IMR-90 (cell line): ENCODE measurements at regions not wholly inside any gene's neighbourhood (a gene's known extent, or its start where the extent isn't known, plus 50 kb on each side); places are given as distances from the start of the nearest gene placed in this dataset.

Experiments used
- ATAC-seq: fragments of 200-7000 bp; cut with Tn5 transposase; 2 replicates; pipeline ENCODE4 v1.9.1; 2020; ENCODE audit warnings: low read depth, mild to moderate bottlenecking, moderate library complexity
- BruUV-seq: library from RNA; stranded (reverse); fragments of 400-500 nt; replicated peaks from 2 replicates; lab custom pipeline; 2021; lab: Mats Ljungman, UMichigan
- CTCF ChIA-PET: fragments of 300-600 bp; formaldehyde crosslinking; extraction: SDS; loops from one replicate; lab custom pipeline; 2021; ENCODE audit warnings: antibody characterized with exemption; lab: Yijun Ruan, JAX
- POLR2A ChIA-PET: fragments of 300-600 bp; sonication (Branson Sonifier 250); formaldehyde crosslinking; loops from one replicate; lab custom pipeline; 2022; ENCODE audit warnings: antibody characterized with exemption; ENCODE audit not compliant: unreplicated experiment; lab: Charles Lee
- DNase-seq: peaks from one replicate; pipeline ENCODE4 v3.0.0; 2013
- H2AFZ ChIP-seq: replicated peaks from 2 replicates; pipeline ENCODE3; 2013; ENCODE audit warnings: low read length, mild to moderate bottlenecking; ENCODE audit not compliant: poor library complexity
- H2AK5ac ChIP-seq: 2 replicates; pipeline ENCODE4 v1.6.1; 2013; ENCODE audit warnings: low read depth, low read length, inconsistent platforms
- H2AK9ac ChIP-seq: replicated peaks from 2 replicates; pipeline ENCODE3; 2013; ENCODE audit warnings: mild to moderate bottlenecking, low read depth, low read length, moderate library complexity; ENCODE audit not compliant: poor library complexity
- H2BK120ac ChIP-seq: 2 replicates; pipeline ENCODE4 v1.6.1; 2013; ENCODE audit warnings: low read depth, low read length, inconsistent platforms
- H2BK15ac ChIP-seq: 3 replicates; pipeline ENCODE4 v1.6.1; 2013; ENCODE audit warnings: low read depth, low read length, inconsistent platforms
- H2BK20ac ChIP-seq: 2 replicates; pipeline ENCODE4 v1.6.1; 2013; ENCODE audit warnings: low read depth, mild to moderate bottlenecking, inconsistent platforms, low read length, moderate library complexity
- H2BK5ac ChIP-seq: 2 replicates; pipeline ENCODE4 v1.6.1; 2013; ENCODE audit warnings: mild to moderate bottlenecking, low read depth, low read length, inconsistent platforms; ENCODE audit not compliant: poor library complexity, severe bottlenecking
- H3K14ac ChIP-seq: replicated peaks from 2 replicates; pipeline ENCODE4 v1.6.1; 2013; ENCODE audit warnings: low read depth, low read length, inconsistent platforms
- H3K18ac ChIP-seq: 2 replicates; pipeline ENCODE4 v1.6.1; 2013; ENCODE audit warnings: low read depth, low read length, control low read depth
- H3K23ac ChIP-seq: 2 replicates; pipeline ENCODE4 v1.6.1; 2013; ENCODE audit warnings: low read depth, low read length, inconsistent platforms
- H3K27ac ChIP-seq: 2 replicates; pipeline ENCODE4 v1.5.1; 2013; ENCODE audit warnings: mild to moderate bottlenecking, control low read depth, low read length; ENCODE audit not compliant: insufficient read depth
- H3K27me3 ChIP-seq: 2 replicates; pipeline ENCODE4 v1.6.1; 2013; ENCODE audit warnings: low read length; ENCODE audit not compliant: control insufficient read depth, insufficient read depth
- H3K36me3 ChIP-seq: 2 replicates; pipeline ENCODE4 v1.6.1; 2013; ENCODE audit warnings: low read length, mixed read lengths; ENCODE audit not compliant: control insufficient read depth, insufficient read depth
- H3K4ac ChIP-seq: 2 replicates; pipeline ENCODE4 v1.6.1; 2013; ENCODE audit warnings: low read depth, low read length, inconsistent platforms
- H3K4me1 ChIP-seq: 2 replicates; pipeline ENCODE4 v1.6.1; 2013; ENCODE audit warnings: low read length, mixed read lengths; ENCODE audit not compliant: control insufficient read depth, insufficient read depth
- H3K4me2 ChIP-seq: 2 replicates; pipeline ENCODE4 v1.6.1; 2013; ENCODE audit warnings: low read depth, mild to moderate bottlenecking, control low read depth, low read length, moderate library complexity
- H3K4me3 ChIP-seq: 2 replicates; pipeline ENCODE4 v1.5.1; 2013; ENCODE audit warnings: low read depth, mild to moderate bottlenecking, control low read depth, low read length, moderate library complexity; ENCODE audit not compliant: insufficient read depth
- H3K56ac ChIP-seq: 2 replicates; pipeline ENCODE4 v1.6.1; 2013; ENCODE audit warnings: low read length, inconsistent platforms; ENCODE audit not compliant: insufficient read depth; ENCODE audit errors: extremely low read depth
- H3K79me1 ChIP-seq, 2 experiments: 2 replicates each; pipeline ENCODE4 v1.6.1; 2013; ENCODE audit warnings: low read length in 2 of 2, inconsistent platforms in 1 of 2, low read depth in 1 of 2
- H3K9ac ChIP-seq: 2 replicates; pipeline ENCODE4 v1.6.1; 2013; ENCODE audit warnings: low read depth, low read length, control low read depth
- H3K9me1 ChIP-seq: 2 replicates; pipeline ENCODE4 v1.6.1; 2013; ENCODE audit warnings: low read length, inconsistent platforms; ENCODE audit not compliant: insufficient read depth
- H3K9me3 ChIP-seq: 2 replicates; pipeline ENCODE4 v1.6.1; 2013; ENCODE audit warnings: low read length; ENCODE audit not compliant: control insufficient read depth, insufficient read depth
- H4K20me1 ChIP-seq: 2 replicates; pipeline ENCODE4 v1.6.1; 2013; ENCODE audit warnings: low read length, inconsistent platforms; ENCODE audit not compliant: insufficient read depth
- H4K5ac ChIP-seq: 2 replicates; pipeline ENCODE4 v1.6.1; 2013; ENCODE audit warnings: mild to moderate bottlenecking, low read depth, low read length, control low read depth
- H4K8ac ChIP-seq, 2 experiments: 2 replicates each; pipeline ENCODE4 v1.6.1; 2013; ENCODE audit warnings: low read depth in 2 of 2, low read length in 2 of 2, control low read depth in 1 of 2, inconsistent platforms in 1 of 2
- H4K91ac ChIP-seq: 2 replicates; pipeline ENCODE4 v1.6.1; 2013; ENCODE audit warnings: low read depth, low read length, inconsistent platforms; ENCODE audit not compliant: insufficient read depth
- BHLHE40 ChIP-seq: fragments of 150-350 bp; IDR thresholded peaks from 2 replicates; pipeline ENCODE4 v1.6.1; 2016; ENCODE audit warnings: mild to moderate bottlenecking, low read depth, low read length
- CEBPB ChIP-seq: IDR thresholded peaks from 2 replicates; pipeline ENCODE4 v1.6.1; 2012; ENCODE audit warnings: low read depth, low read length, improper control_type of control experiment
- CHD1 ChIP-seq: IDR thresholded peaks from 2 replicates; pipeline ENCODE4 v1.6.1; 2012; ENCODE audit warnings: low read depth, low read length, improper control_type of control experiment
- ELK1 ChIP-seq: fragments of 150-350 bp; IDR thresholded peaks from 2 replicates; pipeline ENCODE4 v1.6.1; 2016; ENCODE audit warnings: low read depth, mild to moderate bottlenecking, low read length, moderate library complexity, borderline replicate concordance
- FOS ChIP-seq: fragments of 150-350 bp; IDR thresholded peaks from 2 replicates; pipeline ENCODE4 v1.6.1; 2016; ENCODE audit warnings: low read depth, low read length
- MAFK ChIP-seq: IDR thresholded peaks from 2 replicates; pipeline ENCODE4 v1.6.1; 2012; ENCODE audit warnings: low read depth, low read length, improper control_type of control experiment
- MAZ ChIP-seq: IDR thresholded peaks from 2 replicates; pipeline ENCODE4 v1.6.1; 2012; ENCODE audit warnings: low read depth, mild to moderate bottlenecking, low read length, improper control_type of control experiment, moderate library complexity, borderline replicate concordance
- MXI1 ChIP-seq: IDR thresholded peaks from 2 replicates; pipeline ENCODE4 v1.6.1; 2012; ENCODE audit warnings: low read depth, mild to moderate bottlenecking, low read length, moderate library complexity, borderline replicate concordance
- NFE2L2 ChIP-seq: fragments of 150-350 bp; IDR thresholded peaks from 2 replicates; pipeline ENCODE4 v1.6.1; 2016; ENCODE audit warnings: low read depth, mild to moderate bottlenecking, low read length
- POLR2A ChIP-seq: IDR thresholded peaks from 2 replicates; pipeline ENCODE4 v1.6.1; 2012; ENCODE audit warnings: mild to moderate bottlenecking, low read depth, low read length
- RAD21 ChIP-seq: IDR thresholded peaks from 2 replicates; pipeline ENCODE4 v1.6.1; 2012; ENCODE audit warnings: low read length, improper control_type of control experiment
- RCOR1 ChIP-seq: IDR thresholded peaks from 2 replicates; pipeline ENCODE4 v1.6.1; 2012; ENCODE audit warnings: mild to moderate bottlenecking, low read length, improper control_type of control experiment; ENCODE audit not compliant: insufficient replicate concordance
- SMC3 ChIP-seq: fragments of 150-350 bp; IDR thresholded peaks from 2 replicates; pipeline ENCODE4 v1.6.1; 2016; ENCODE audit warnings: low read depth, mild to moderate bottlenecking, antibody characterized with exemption, low read length, moderate library complexity
- WGBS, 2 experiments: methylation state at CpG; one replicate each; pipeline versions ENCODE4 v1.1.5 to v1.1.7; 2013; ENCODE audit warnings: missing lambda C conversion rate in 2 of 2; ENCODE audit not compliant: insufficient read length in 1 of 2; ENCODE audit errors: extremely low coverage in 2 of 2; 5-methylcytosine and 5-hydroxymethylcytosine counted together
- dilution Hi-C: fragments of 300-500 bp; cut with HindIII; formaldehyde crosslinking; loops from one replicate; pipeline ENCODE4 v1.14.3; 2018; ENCODE audit warnings: low sequenced_read_pairs; ENCODE audit not compliant: unreplicated experiment
- in situ Hi-C: fragments of 300-500 bp; cut with MboI; formaldehyde crosslinking; loops from 3 replicates; pipeline ENCODE4 v1.14.3; 2019; ENCODE audit warnings: low sequenced_read_pairs, inconsistent platforms, mixed read lengths
- intact Hi-C: fragments of 100-400 bp; cut with micrococcal nuclease; formaldehyde crosslinking; loops from 2 replicates; pipeline ENCODE4 v1.10.0; 2022
- TF ChIP-seq, protein P1 (sequence below): fragments of 150-350 bp; IDR thresholded peaks from 2 replicates; pipeline ENCODE4 v1.6.1; 2017; ENCODE audit warnings: mild to moderate bottlenecking, antibody characterized with exemption, low read length, low read depth

GRCh38 chr6:139764498-139764986 is 390.1 kb upstream of the CITED2 start:
- DNase-seq (peak; percentile 99), ATAC-seq (peak; percentile 94)
- H4K5ac ChIP-seq, result no peak overlapping the region
- H3K27me3 ChIP-seq, result no peaks in the 10 kb centered on the region
- no peaks in the 10 kb centered on the region for H4K20me1 ChIP-seq
- H3K79me1 ChIP-seq, result 0 out of 4 replicates have a peak, but pooled peaks cover 0 to 3% of the 10 kb centered on the region in 2 experiments
- H2AK5ac ChIP-seq, result no peak overlapping the region
- POLR2A ChIA-PET, result interaction anchor here (1.4 kb wide), 1 partner anchor 391 kb away, joined by 14 read pairs; the partner anchor contains the start of gene CITED2
- no peak overlapping the region for H3K18ac ChIP-seq
- H3K27ac ChIP-seq, result peak overlapping the region; percentile 29; the same call in 1 of the 2 replicates
- no peaks in the 10 kb centered on the region for H3K9me3 ChIP-seq
- no peak overlapping the region for H3K4me3 ChIP-seq
- peaks cover 13% of the 10 kb centered on the region for H3K4me1 ChIP-seq
- 0 out of 2 replicates have a peak overlapping the region, but pooled peaks have one; percentile 45 for H3K56ac ChIP-seq
- peak overlapping the region in 1 of 2 experiments; percentile 51; a peak in 1 of 4 replicates for H4K8ac ChIP-seq
- no CpG with 5 or more reads among the region's 2 CpGs for WGBS, 2 experiments
- no peak overlapping the region for H3K14ac ChIP-seq
- H2BK120ac ChIP-seq, result peak overlapping the region; percentile 95
- H3K4ac ChIP-seq, result peak overlapping the region; percentile 66; the same call in 1 of the 2 replicates
- dilution Hi-C loops (no loop called here), intact Hi-C loops (loop anchor here (2.0 to 5.0 kb wide), 4 partner anchors 167 to 773 kb away; partner anchors contain the start of gene CITED2), in situ Hi-C loops (loop anchor here (10.0 kb wide), 1 partner anchor 390 kb away; the partner anchor contains the start of gene CITED2)
- no peak overlapping the region for H3K23ac ChIP-seq
- H3K36me3 ChIP-seq, result no peaks in the 10 kb centered on the region
- no peak overlapping the region for H2AK9ac ChIP-seq
- TF ChIP-seq CEBPB (peak; percentile 50; the same call in 1 of the 2 replicates), FOS (peak; percentile 92), MAFK (peak; percentile 36; the same call in 1 of the 2 replicates), RCOR1 (no peak), CHD1 (no peak), BHLHE40 (peak; percentile 95), RAD21 (peak; percentile 17; the same call in 1 of the 2 replicates), POLR2A (no peak), NFE2L2 (no peak), MAZ (no peak), ELK1 (no peak), SMC3 (no peak), MXI1 (no peak)
- TF ChIP-seq, protein P1, sequence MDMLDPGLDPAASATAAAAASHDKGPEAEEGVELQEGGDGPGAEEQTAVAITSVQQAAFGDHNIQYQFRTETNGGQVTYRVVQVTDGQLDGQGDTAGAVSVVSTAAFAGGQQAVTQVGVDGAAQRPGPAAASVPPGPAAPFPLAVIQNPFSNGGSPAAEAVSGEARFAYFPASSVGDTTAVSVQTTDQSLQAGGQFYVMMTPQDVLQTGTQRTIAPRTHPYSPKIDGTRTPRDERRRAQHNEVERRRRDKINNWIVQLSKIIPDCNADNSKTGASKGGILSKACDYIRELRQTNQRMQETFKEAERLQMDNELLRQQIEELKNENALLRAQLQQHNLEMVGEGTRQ, result peak; percentile 60
- H2AFZ ChIP-seq, result no peak overlapping the region
- CTCF ChIA-PET, result interaction anchor here (0.7 to 1.3 kb wide), 2 partner anchors 9 to 131 kb away, joined by 4 read pairs; no protein-coding TSS in a partner anchor
- H4K91ac ChIP-seq, result peak overlapping the region; percentile 50; the same call in 1 of the 2 replicates
- no peak overlapping the region for H2BK15ac ChIP-seq
- H2BK20ac ChIP-seq, result peak overlapping the region; percentile 79; the same call in 1 of the 2 replicates
- H3K4me2 ChIP-seq, result peak overlapping the region; percentile 2
- no TSS peak for BruUV-seq
- H2BK5ac ChIP-seq, result peak overlapping the region; percentile 94
- 0 out of 2 replicates have a peak, but pooled peaks cover 4% of the 10 kb centered on the region for H3K9me1 ChIP-seq
- no peak overlapping the region for H3K9ac ChIP-seq
